ENCODE measurements at regions not wholly inside any gene's neighbourhood (a gene's known extent, or its start where the extent isn't known, plus 50 kb on each side); places are given as distances from the start of the nearest gene placed in this dataset.
"Not testable (repeated sequence)": the region's sequence is repeated elsewhere in the genome, so short reads cannot be mapped to it uniquely, and the experiment has no call there.

- not testable (repeated sequence) for DNase-seq (ENCODE audit: low spot score in 2 of 2); H3K9me3 Mint-ChIP-seq; H3K4me1 Mint-ChIP-seq; H3K4me3 Mint-ChIP-seq; H3K36me3 Mint-ChIP-seq; H3K27ac Mint-ChIP-seq
- peak; percentile 95 for ATAC-seq
Measured at GRCh38 chr1:206256935-206257334, 53.6 kb downstream of the SRGAP2 start.

- DNase-seq (ENCODE audit: low spot score in 2 of 2); H3K9me3 Mint-ChIP-seq; H3K27ac Mint-ChIP-seq; ATAC-seq; H3K4me1 Mint-ChIP-seq; H3K4me3 Mint-ChIP-seq; H3K36me3 Mint-ChIP-seq: not testable (repeated sequence)
Measured at GRCh38 chr1:206261473-206261872, 58.1 kb downstream of the SRGAP2 start.

- H3K36me3 Mint-ChIP-seq; H3K9me3 Mint-ChIP-seq; H3K27ac Mint-ChIP-seq; DNase-seq (ENCODE audit: low spot score in 2 of 2); ATAC-seq; H3K4me1 Mint-ChIP-seq; H3K4me3 Mint-ChIP-seq: not testable (repeated sequence)
Measured at GRCh38 chr1:206262424-206262823, 59.1 kb downstream of the SRGAP2 start.

DNA sequence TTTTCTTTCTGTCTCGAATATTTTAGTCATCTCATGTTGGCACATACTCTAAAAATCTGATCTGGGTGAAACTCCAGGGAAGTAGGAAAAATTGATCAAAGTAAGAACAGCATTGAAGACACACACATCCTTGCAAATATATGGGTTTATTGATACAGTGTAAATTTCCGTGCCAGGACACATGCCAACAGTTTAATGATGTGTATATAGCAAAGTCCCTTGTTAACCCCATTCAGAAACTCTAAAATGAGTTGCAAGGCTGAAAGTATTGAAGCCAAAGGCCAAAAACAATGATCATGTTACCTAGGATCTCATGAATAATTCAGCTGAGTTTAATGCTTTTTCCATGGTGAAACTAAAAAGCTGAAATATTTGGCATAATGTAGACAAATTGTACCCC, 61.6 kb downstream of the SRGAP2 start:
- H3K36me3 Mint-ChIP-seq; ATAC-seq; H3K9me3 Mint-ChIP-seq; H3K27ac Mint-ChIP-seq; H3K4me1 Mint-ChIP-seq; DNase-seq (ENCODE audit: low spot score in 2 of 2); H3K4me3 Mint-ChIP-seq: not testable (repeated sequence)

DNA sequence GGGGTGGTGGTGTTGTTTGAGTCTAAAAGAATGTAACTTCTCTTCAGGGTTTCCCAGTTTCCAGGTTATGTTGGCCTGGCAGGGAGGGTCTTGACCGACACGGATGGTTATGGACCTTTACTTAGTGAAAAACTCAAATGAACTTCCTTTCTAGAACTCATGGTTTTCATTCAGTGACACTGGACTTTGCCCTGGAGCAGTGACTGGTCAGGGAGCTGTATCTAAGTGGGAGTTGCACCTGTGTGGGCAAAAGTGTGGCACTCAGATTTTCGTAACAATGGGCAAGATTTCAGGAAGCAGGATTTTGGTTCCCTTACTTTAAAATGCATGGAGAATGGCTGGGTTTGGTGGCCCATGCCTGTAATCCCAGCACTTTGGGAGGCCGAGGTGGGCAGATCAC, 67.8 kb downstream of the SRGAP2 start:
- H3K27ac Mint-ChIP-seq; DNase-seq (ENCODE audit: low spot score in 2 of 2); H3K9me3 Mint-ChIP-seq; H3K4me3 Mint-ChIP-seq; H3K36me3 Mint-ChIP-seq; H3K4me1 Mint-ChIP-seq; ATAC-seq: not testable (repeated sequence)

DNA sequence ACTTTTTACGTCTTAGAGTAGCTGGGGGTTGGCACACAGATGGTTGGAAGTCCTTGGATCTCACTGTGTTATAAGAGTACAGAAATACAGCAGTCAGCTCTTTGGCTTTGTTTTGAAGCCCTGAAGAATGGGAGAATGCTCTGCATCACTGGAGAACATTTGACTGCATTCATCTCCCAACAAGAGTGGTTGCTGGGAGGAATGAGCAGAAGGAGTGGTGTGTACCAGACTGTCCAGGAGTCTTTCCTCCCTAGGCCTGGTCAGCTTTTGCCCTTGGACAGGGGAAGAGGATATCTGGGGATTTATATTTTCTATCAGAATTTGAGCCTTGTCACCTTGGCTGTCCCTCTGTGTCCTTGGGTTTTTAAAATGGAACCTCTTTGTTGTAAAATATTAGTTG, 69.8 kb downstream of the SRGAP2 start:
- not testable (repeated sequence) for H3K9me3 Mint-ChIP-seq; H3K27ac Mint-ChIP-seq; ATAC-seq; H3K4me3 Mint-ChIP-seq; H3K4me1 Mint-ChIP-seq; H3K36me3 Mint-ChIP-seq; DNase-seq (ENCODE audit: low spot score in 2 of 2)

GRCh38 chr1:206276143-206276542, 72.8 kb downstream of the SRGAP2 start:
- ATAC-seq; H3K27ac Mint-ChIP-seq; H3K36me3 Mint-ChIP-seq; H3K4me1 Mint-ChIP-seq; H3K9me3 Mint-ChIP-seq; H3K4me3 Mint-ChIP-seq; DNase-seq (ENCODE audit: low spot score in 2 of 2): not testable (repeated sequence)

DNA sequence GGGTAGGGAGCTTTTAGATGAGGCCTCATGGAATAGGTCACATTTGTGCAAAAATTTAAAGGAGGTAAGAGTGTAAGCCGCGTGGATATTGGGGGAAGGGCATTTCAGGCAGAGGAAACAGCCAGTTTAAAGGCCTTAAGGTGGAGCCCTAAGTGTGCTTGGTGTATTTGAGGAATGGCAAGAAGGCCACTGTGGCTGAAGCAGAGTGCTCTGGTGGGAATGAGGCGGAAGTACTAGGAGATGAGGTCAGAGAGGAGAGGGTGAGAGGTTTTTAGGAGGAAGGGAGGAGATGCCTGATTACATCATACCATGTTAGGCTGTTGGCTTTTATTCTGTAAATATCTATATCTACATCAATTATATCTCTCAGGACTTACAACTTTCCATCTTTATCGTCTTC, 75.3 kb downstream of the SRGAP2 start:
- not testable (repeated sequence) for ATAC-seq; H3K9me3 Mint-ChIP-seq; H3K4me1 Mint-ChIP-seq; H3K4me3 Mint-ChIP-seq; H3K27ac Mint-ChIP-seq; DNase-seq (ENCODE audit: low spot score in 2 of 2); H3K36me3 Mint-ChIP-seq

GRCh38 chr1:206280683-206281082, 77.3 kb downstream of the SRGAP2 start:
- H3K27ac Mint-ChIP-seq; H3K36me3 Mint-ChIP-seq; H3K4me1 Mint-ChIP-seq; DNase-seq (ENCODE audit: low spot score in 2 of 2); H3K4me3 Mint-ChIP-seq; ATAC-seq; H3K9me3 Mint-ChIP-seq: not testable (repeated sequence)

DNA sequence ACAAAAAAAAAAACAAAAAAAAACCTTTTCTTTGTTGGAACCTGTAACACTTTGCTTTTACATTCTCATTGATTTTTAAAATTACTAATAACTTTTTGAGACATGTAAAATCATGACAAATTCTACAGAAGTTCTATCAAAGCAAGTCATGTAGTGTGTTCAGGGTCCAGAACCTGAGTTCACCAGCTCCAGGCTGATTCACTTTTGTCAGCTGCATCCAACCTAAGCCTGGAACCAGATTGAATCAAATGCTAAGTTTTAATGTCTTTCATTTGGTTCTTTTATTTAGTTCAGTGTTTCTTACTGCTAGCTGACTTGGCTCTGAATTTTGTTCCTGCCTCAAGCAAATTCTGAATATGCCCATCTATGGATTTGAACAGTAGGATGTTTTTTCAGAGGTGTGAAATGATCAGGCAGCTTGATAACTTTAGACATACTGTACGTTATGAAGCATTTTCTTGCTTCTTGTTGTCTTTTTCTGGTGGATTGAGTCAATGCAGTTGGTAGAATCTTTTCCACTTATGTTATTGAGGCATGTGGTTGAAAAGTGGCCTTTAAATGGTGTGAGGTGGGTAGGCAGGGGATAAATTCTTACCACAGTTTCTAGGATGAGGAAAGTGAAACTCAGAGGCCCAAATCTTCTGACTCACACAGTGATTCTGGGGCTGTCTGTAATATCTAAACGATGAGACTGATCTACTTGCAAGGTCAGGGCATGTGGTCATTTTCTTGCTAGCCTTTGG, 78.7 kb downstream of the SRGAP2 start:
- ATAC-seq: peak; percentile 98
- H3K27ac Mint-ChIP-seq; H3K9me3 Mint-ChIP-seq; H3K36me3 Mint-ChIP-seq; DNase-seq (ENCODE audit: low spot score in 2 of 2); H3K4me3 Mint-ChIP-seq: not testable (repeated sequence)
- peaks cover 14% of the 10 kb centered on the region for H3K4me1 Mint-ChIP-seq

DNA sequence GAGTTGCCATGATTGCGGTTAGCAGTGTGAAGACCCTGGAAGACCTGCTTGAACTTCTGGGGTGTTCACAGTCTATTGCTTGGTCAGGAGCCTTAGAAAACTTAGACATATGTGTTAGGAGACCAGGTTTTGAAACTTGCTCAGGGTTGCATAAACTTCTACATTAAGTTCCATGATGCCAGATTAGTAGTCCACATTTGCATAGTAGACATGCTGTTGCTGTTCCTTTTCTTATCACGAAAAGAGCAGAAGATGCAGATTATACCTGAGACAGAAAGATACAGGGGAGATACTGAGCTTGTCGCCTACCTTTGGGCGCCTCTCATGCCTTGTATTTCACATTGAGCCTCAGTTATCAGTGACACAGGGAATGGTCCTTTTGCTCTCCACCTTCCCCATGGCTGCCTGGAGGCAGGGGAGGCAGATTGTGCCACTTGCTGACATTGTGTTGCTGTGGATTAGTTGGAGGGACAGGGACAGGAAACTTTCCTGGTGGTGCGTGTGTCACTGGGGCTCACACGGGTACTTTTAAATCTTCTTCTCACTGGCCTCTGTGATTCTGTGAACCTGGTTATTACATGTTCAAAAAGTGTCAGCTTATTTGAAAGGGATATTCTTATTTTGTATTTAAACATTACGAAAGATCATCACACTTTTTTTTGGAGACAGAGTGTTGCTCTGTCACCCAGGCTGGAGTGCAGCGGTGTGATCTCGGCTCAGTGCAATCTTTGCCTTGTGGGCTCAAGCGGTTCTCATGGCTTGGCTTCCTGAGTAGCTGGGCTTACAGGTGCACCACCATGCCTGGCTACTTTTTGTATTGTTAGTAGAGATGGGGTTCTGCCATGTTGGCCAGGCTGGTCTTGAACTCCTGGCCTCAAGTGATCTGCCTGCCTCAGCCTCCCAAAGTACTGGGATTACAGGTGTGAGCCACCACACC, 82.0 kb downstream of the SRGAP2 start:
- H3K36me3 Mint-ChIP-seq; H3K4me3 Mint-ChIP-seq; H3K27ac Mint-ChIP-seq; ATAC-seq; H3K9me3 Mint-ChIP-seq; DNase-seq (ENCODE audit: low spot score in 2 of 2): not testable (repeated sequence)
- peaks cover 15% of the 10 kb centered on the region for H3K4me1 Mint-ChIP-seq

DNA sequence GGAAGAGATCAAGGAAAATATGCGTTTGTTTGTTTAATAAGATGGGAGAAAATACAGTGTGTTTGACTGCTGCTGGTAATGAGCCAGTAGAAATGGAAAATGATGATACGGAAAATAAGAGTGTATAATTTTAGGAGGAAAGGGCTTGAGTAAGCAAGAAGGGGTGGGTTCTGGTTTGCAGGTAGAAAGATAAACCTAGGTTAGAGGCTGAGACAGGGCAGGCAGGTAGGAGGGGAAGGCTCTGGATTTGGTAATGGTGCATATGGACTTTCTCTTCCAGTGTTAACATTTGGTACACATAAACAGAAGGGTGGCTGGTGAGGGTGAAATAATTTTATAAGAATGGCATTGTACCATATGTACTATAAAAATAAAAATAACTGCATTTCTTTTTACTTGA, 84.4 kb downstream of the SRGAP2 start:
- H3K4me1 Mint-ChIP-seq: peaks cover 14% of the 10 kb centered on the region
- H3K36me3 Mint-ChIP-seq; H3K27ac Mint-ChIP-seq; H3K4me3 Mint-ChIP-seq; H3K9me3 Mint-ChIP-seq; DNase-seq (ENCODE audit: low spot score in 2 of 2); ATAC-seq: not testable (repeated sequence)

GRCh38 chr1:206288453-206288852, 85.1 kb downstream of the SRGAP2 start:
- H3K9me3 Mint-ChIP-seq; H3K4me1 Mint-ChIP-seq; H3K27ac Mint-ChIP-seq; DNase-seq (ENCODE audit: low spot score in 2 of 2); H3K4me3 Mint-ChIP-seq; H3K36me3 Mint-ChIP-seq: not testable (repeated sequence)
- ATAC-seq: peak; percentile 68

DNA sequence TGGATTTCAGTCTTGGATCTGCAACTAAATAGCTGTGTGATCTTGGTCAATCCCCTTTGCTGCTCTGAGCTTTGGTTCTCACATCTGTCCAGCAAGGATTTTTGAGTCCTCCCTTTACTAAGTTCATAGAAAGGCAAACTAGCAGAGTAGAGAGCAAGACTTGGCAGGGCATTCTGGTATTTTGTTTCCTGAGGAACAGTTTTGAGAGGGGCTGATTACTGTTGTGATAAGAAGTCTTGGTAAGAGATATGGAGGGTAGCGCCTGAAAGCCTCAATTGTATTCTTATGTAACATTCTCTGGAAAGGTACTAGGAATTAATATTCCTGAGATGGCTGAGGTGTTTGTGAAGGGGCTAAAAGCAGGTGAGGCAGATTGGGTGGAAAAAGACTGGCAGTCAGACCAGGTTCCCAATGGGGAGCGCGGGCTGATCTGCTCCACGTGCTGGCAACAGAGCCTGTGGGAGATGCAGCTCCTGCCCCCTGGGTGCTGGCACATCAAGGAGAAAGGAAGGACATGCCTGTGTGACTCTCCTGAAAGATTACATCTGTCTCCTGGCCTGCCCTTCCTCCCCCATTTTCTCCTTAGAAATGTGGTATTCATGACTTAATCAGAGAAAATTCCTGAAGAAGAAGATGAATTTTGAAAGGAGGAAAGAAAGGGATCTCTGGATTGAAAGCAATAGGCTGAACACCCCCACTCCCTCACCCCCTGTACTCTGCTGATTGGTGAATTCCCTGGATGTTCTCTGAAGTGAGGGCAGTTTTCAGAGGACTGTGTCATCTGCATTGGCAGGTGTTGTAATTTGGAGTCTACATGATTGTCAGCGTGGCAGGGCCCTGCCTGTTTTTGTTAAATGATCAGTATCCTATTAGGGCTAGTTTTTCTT, 94.0 kb downstream of the SRGAP2 start:
- not testable (repeated sequence) for H3K4me3 Mint-ChIP-seq; DNase-seq (ENCODE audit: low spot score in 2 of 2); H3K27ac Mint-ChIP-seq; H3K36me3 Mint-ChIP-seq; H3K9me3 Mint-ChIP-seq; ATAC-seq; H3K4me1 Mint-ChIP-seq

GRCh38 chr1:206298032-206298392, 94.7 kb downstream of the SRGAP2 start:
- not testable (repeated sequence) for H3K4me1 Mint-ChIP-seq; H3K36me3 Mint-ChIP-seq; H3K4me3 Mint-ChIP-seq; H3K27ac Mint-ChIP-seq; DNase-seq (ENCODE audit: low spot score in 2 of 2); H3K9me3 Mint-ChIP-seq; ATAC-seq
